ENCODE measurements at regions not wholly inside any gene's neighbourhood (a gene's known extent, or its start where the extent isn't known, plus 50 kb on each side); places are given as distances from the start of the nearest gene placed in this dataset.

GRCh38 chr18:73827801-73828200, 319.8 kb downstream of the FBXO15 start:
- Mint-ChIP-seq H3K4me3 (no peak overlapping the region), H3K36me3 (no peaks in the 10 kb centered on the region), H3K4me1 (peaks cover 0 to 4% (median 0%) of the 10 kb centered on the region in 3 donors), H3K27me3 (no peaks in the 10 kb centered on the region), H3K9me3 (no peaks in the 10 kb centered on the region), H3K27ac (no peak overlapping the region)
- ATAC-seq (ENCODE audit: low read depth in 2 of 2) (no peak), DNase-seq (no peak)

GRCh38 chr18:73826098-73826497, 321.5 kb downstream of the FBXO15 start:
- DNase-seq: no peak
- no peak overlapping the region for H3K27ac Mint-ChIP-seq
- H3K36me3 Mint-ChIP-seq: no peaks in the 10 kb centered on the region
- H3K4me1 Mint-ChIP-seq: peaks cover 0 to 4% (median 0%) of the 10 kb centered on the region in 3 donors
- H3K4me3 Mint-ChIP-seq: no peak overlapping the region
- H3K9me3 Mint-ChIP-seq: peaks cover 0 to 4% (median 0%) of the 10 kb centered on the region in 7 donors
- no peak for ATAC-seq (ENCODE audit: low read depth in 2 of 2)
- no peaks in the 10 kb centered on the region for H3K27me3 Mint-ChIP-seq

- DNase-seq (no peak), ATAC-seq (ENCODE audit: low read depth in 2 of 2) (no peak)
- Mint-ChIP-seq H3K4me1 (peaks cover 0 to 4% (median 0%) of the 10 kb centered on the region in 3 donors), H3K36me3 (no peaks in the 10 kb centered on the region), H3K27ac (no peak overlapping the region), H3K4me3 (no peak overlapping the region), H3K27me3 (no peaks in the 10 kb centered on the region), H3K9me3 (peaks cover 0 to 4% (median 0%) of the 10 kb centered on the region in 7 donors)
Measured at GRCh38 chr18:73824671-73825070, 323.0 kb downstream of the FBXO15 start.

GRCh38 chr18:73812423-73812822, 335.2 kb downstream of the FBXO15 start:
- peaks cover 0 to 6% (median 3%) of the 10 kb centered on the region in 7 donors for H3K9me3 Mint-ChIP-seq
- no peaks in the 10 kb centered on the region for H3K4me1 Mint-ChIP-seq
- H3K4me3 Mint-ChIP-seq: no peak overlapping the region
- peaks cover 0 to 4% (median 0%) of the 10 kb centered on the region in 3 donors for H3K27me3 Mint-ChIP-seq
- H3K27ac Mint-ChIP-seq: no peak overlapping the region
- no peaks in the 10 kb centered on the region for H3K36me3 Mint-ChIP-seq
- DNase-seq (no peak), ATAC-seq (ENCODE audit: low read depth in 2 of 2) (no peak)

GRCh38 chr18:73807551-73808192, 340.0 kb downstream of the FBXO15 start:
- H3K27ac Mint-ChIP-seq: no peak overlapping the region
- ATAC-seq (ENCODE audit: low read depth in 2 of 2) (no peak), DNase-seq (no peak)
- H3K36me3 Mint-ChIP-seq: no peaks in the 10 kb centered on the region
- H3K27me3 Mint-ChIP-seq: peaks cover 0 to 4% (median 0%) of the 10 kb centered on the region in 3 donors
- peaks cover 0 to under 1% (median 0%) of the 10 kb centered on the region in 7 donors for H3K9me3 Mint-ChIP-seq
- no peak overlapping the region for H3K4me3 Mint-ChIP-seq
- H3K4me1 Mint-ChIP-seq: no peaks in the 10 kb centered on the region

GRCh38 chr18:73805991-73806390, 341.6 kb downstream of the FBXO15 start:
- DNase-seq (no peak), ATAC-seq (ENCODE audit: low read depth in 2 of 2) (no peak)
- Mint-ChIP-seq H3K27ac (peak overlapping the region in 1 of 6 donors; percentile 40), H3K4me3 (no peak overlapping the region), H3K36me3 (no peaks in the 10 kb centered on the region), H3K27me3 (peaks cover 0 to 4% (median 0%) of the 10 kb centered on the region in 3 donors), H3K9me3 (peaks cover 0 to under 1% (median 0%) of the 10 kb centered on the region in 7 donors), H3K4me1 (no peaks in the 10 kb centered on the region)

- peaks cover 0 to 5% (median 0%) of the 10 kb centered on the region in 7 donors for H3K9me3 Mint-ChIP-seq
- H3K4me3 Mint-ChIP-seq: no peak overlapping the region
- no peaks in the 10 kb centered on the region for H3K4me1 Mint-ChIP-seq
- DNase-seq (no peak), ATAC-seq (ENCODE audit: low read depth in 2 of 2) (no peak)
- H3K27ac Mint-ChIP-seq: no peak overlapping the region
- no peaks in the 10 kb centered on the region for H3K36me3 Mint-ChIP-seq
- H3K27me3 Mint-ChIP-seq: peaks cover 0 to 9% (median 0%) of the 10 kb centered on the region in 3 donors
Measured at GRCh38 chr18:73797419-73797818, 350.2 kb downstream of the FBXO15 start.

- Mint-ChIP-seq H3K27ac (no peak overlapping the region), H3K27me3 (peaks cover 0 to 4% (median 0%) of the 10 kb centered on the region in 3 donors), H3K36me3 (no peaks in the 10 kb centered on the region), H3K4me3 (no peak overlapping the region), H3K9me3 (no peaks in the 10 kb centered on the region), H3K4me1 (no peaks in the 10 kb centered on the region)
- DNase-seq (no peak), ATAC-seq (ENCODE audit: low read depth in 2 of 2) (no peak)
Measured at GRCh38 chr18:73793386-73793785, 354.2 kb downstream of the FBXO15 start.

GRCh38 chr18:73791081-73791480, 356.6 kb downstream of the FBXO15 start:
- no peaks in the 10 kb centered on the region for H3K4me1 Mint-ChIP-seq
- no peak overlapping the region for H3K27ac Mint-ChIP-seq
- no peaks in the 10 kb centered on the region for H3K36me3 Mint-ChIP-seq
- H3K9me3 Mint-ChIP-seq: no peaks in the 10 kb centered on the region
- DNase-seq (no peak), ATAC-seq (ENCODE audit: low read depth in 2 of 2) (no peak)
- H3K27me3 Mint-ChIP-seq: peaks cover 0 to 4% (median 0%) of the 10 kb centered on the region in 3 donors
- no peak overlapping the region for H3K4me3 Mint-ChIP-seq

GRCh38 chr18:73790587-73790986, 357.0 kb downstream of the FBXO15 start:
- Mint-ChIP-seq H3K36me3 (no peaks in the 10 kb centered on the region), H3K27ac (no peak overlapping the region), H3K4me1 (no peaks in the 10 kb centered on the region), H3K27me3 (peaks cover 0 to 4% (median 0%) of the 10 kb centered on the region in 3 donors), H3K4me3 (no peak overlapping the region), H3K9me3 (no peaks in the 10 kb centered on the region)
- DNase-seq: no peak
- ATAC-seq (ENCODE audit: low read depth in 2 of 2): no peak

- Mint-ChIP-seq H3K4me1 (no peaks in the 10 kb centered on the region), H3K9me3 (peaks cover 0 to 2% (median 0%) of the 10 kb centered on the region in 7 donors), H3K27me3 (peaks cover 0 to under 1% (median 0%) of the 10 kb centered on the region in 3 donors), H3K36me3 (no peaks in the 10 kb centered on the region), H3K27ac (no peak overlapping the region), H3K4me3 (no peak overlapping the region)
- DNase-seq (no peak), ATAC-seq (ENCODE audit: low read depth in 2 of 2) (no peak)
Measured at GRCh38 chr18:73787316-73787715, 360.3 kb downstream of the FBXO15 start.

- Mint-ChIP-seq H3K27ac (no peak overlapping the region), H3K27me3 (no peaks in the 10 kb centered on the region), H3K36me3 (no peaks in the 10 kb centered on the region), H3K9me3 (peaks cover 0 to 2% (median 0%) of the 10 kb centered on the region in 7 donors), H3K4me1 (no peaks in the 10 kb centered on the region), H3K4me3 (no peak overlapping the region)
- no peak for ATAC-seq (ENCODE audit: low read depth in 2 of 2)
- no peak for DNase-seq
Measured at GRCh38 chr18:73785300-73785699, 362.3 kb downstream of the FBXO15 start.

GRCh38 chr18:73784853-73785252, 362.8 kb downstream of the FBXO15 start:
- no peak for DNase-seq
- ATAC-seq (ENCODE audit: low read depth in 2 of 2): no peak
- Mint-ChIP-seq H3K36me3 (no peaks in the 10 kb centered on the region), H3K4me1 (no peaks in the 10 kb centered on the region), H3K9me3 (peaks cover 0 to 2% (median 0%) of the 10 kb centered on the region in 7 donors), H3K27me3 (no peaks in the 10 kb centered on the region), H3K27ac (peak overlapping the region in 2 of 6 donors; percentile 18 to 69), H3K4me3 (no peak overlapping the region)

GRCh38 chr18:73782405-73782804, 365.2 kb downstream of the FBXO15 start:
- H3K4me3 Mint-ChIP-seq: peak overlapping the region in 1 of 8 donors; percentile 56
- H3K4me1 Mint-ChIP-seq: no peaks in the 10 kb centered on the region
- no peaks in the 10 kb centered on the region for H3K27me3 Mint-ChIP-seq
- no peak for ATAC-seq (ENCODE audit: low read depth in 2 of 2)
- H3K27ac Mint-ChIP-seq: no peak overlapping the region
- DNase-seq: no peak
- no peaks in the 10 kb centered on the region for H3K36me3 Mint-ChIP-seq
- peaks cover 0 to 2% (median 0%) of the 10 kb centered on the region in 7 donors for H3K9me3 Mint-ChIP-seq
